ENCODE measurements at regions not wholly inside any gene's neighbourhood (a gene's known extent, or its start where the extent isn't known, plus 50 kb on each side); places are given as distances from the start of the nearest gene placed in this dataset.

GRCh38 chr3:178072391-178073305 is 463.6 kb upstream of the KCNMB2 start:
- TF ChIP-seq TAF1 (IDR thresholded peaks at IDR 0.05; ENCODE audit: borderline replicate concordance, insufficient read depth, low read length) (no peak), POLR2AphosphoS5 (IDR thresholded peaks at IDR 0.05; ENCODE audit: low read depth, low read length) (no peak)
- TF ChIP-seq, protein P1, sequence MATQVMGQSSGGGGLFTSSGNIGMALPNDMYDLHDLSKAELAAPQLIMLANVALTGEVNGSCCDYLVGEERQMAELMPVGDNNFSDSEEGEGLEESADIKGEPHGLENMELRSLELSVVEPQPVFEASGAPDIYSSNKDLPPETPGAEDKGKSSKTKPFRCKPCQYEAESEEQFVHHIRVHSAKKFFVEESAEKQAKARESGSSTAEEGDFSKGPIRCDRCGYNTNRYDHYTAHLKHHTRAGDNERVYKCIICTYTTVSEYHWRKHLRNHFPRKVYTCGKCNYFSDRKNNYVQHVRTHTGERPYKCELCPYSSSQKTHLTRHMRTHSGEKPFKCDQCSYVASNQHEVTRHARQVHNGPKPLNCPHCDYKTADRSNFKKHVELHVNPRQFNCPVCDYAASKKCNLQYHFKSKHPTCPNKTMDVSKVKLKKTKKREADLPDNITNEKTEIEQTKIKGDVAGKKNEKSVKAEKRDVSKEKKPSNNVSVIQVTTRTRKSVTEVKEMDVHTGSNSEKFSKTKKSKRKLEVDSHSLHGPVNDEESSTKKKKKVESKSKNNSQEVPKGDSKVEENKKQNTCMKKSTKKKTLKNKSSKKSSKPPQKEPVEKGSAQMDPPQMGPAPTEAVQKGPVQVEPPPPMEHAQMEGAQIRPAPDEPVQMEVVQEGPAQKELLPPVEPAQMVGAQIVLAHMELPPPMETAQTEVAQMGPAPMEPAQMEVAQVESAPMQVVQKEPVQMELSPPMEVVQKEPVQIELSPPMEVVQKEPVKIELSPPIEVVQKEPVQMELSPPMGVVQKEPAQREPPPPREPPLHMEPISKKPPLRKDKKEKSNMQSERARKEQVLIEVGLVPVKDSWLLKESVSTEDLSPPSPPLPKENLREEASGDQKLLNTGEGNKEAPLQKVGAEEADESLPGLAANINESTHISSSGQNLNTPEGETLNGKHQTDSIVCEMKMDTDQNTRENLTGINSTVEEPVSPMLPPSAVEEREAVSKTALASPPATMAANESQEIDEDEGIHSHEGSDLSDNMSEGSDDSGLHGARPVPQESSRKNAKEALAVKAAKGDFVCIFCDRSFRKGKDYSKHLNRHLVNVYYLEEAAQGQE (IDR thresholded peaks at IDR 0.05; ENCODE audit: insufficient read depth in 1 of 2, low read depth in 2 of 2, low read length in 2 of 2): no peak

DNA sequence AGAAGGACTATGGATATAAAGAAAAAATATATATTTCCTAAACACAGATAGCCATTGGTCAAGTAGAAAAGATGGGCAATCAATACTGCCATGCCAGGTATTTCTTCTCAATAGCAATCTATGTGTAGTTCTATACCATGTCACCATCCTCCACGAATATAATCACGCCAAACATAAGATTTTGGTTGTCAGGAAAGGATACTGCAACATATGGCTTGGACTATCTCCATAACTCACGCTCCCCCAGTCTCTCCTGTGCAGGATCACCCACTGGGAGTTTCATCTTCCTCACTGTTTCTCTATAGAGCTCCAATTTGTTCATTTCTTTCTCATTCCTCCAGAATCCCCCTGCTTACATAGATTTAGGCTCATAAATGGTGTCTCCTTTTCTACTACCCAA is 462.9 kb upstream of the KCNMB2 start:
- no peak for TF ChIP-seq SIN3A (IDR thresholded peaks at IDR 0.05; ENCODE audit: borderline replicate concordance, insufficient read depth, low read length)
- TF ChIP-seq, protein P1 (IDR thresholded peaks at IDR 0.05; ENCODE audit: insufficient read depth in 1 of 2, low read depth in 2 of 2, low read length in 2 of 2): no peak
- no peak for TF ChIP-seq FOXP2 (optimal IDR thresholded peaks at IDR 0.05; ENCODE audit: borderline replicate concordance, extremely low read depth, extremely low read length, insufficient read depth)
- no peak for TF ChIP-seq TAF1 (IDR thresholded peaks at IDR 0.05; ENCODE audit: borderline replicate concordance, insufficient read depth, low read length)
- TF ChIP-seq POLR2AphosphoS5 (IDR thresholded peaks at IDR 0.05; ENCODE audit: low read depth, low read length): no peak

DNA sequence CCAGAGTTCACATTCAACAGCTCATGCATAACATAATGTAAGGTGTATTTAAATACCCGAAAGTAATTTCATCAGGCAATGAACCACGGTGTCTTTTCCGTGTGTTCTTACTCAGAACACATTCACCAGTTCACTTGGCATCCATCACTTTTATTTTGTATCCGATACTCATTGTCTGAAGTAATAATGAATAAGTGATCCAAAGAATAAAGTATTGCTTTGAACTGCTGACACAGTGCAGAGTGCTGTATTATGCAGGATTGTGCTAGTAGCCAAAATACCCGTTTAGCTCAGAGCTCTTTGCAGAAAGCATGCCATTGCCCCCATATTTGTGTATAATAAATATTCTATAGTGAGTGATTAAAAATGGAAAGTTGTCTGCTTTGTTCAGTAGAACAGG is 460.9 kb upstream of the KCNMB2 start:
- TF ChIP-seq SIN3A (IDR thresholded peaks at IDR 0.05; ENCODE audit: borderline replicate concordance, insufficient read depth, low read length) (no peak), POLR2AphosphoS5 (IDR thresholded peaks at IDR 0.05; ENCODE audit: low read depth, low read length) (no peak), TAF1 (IDR thresholded peaks at IDR 0.05; ENCODE audit: borderline replicate concordance, insufficient read depth, low read length) (no peak), FOXP2 (optimal IDR thresholded peaks at IDR 0.05; ENCODE audit: borderline replicate concordance, extremely low read depth, extremely low read length, insufficient read depth) (no peak)
- TF ChIP-seq, protein P1 (IDR thresholded peaks at IDR 0.05; ENCODE audit: insufficient read depth in 1 of 2, low read depth in 2 of 2, low read length in 2 of 2): no peak

DNA sequence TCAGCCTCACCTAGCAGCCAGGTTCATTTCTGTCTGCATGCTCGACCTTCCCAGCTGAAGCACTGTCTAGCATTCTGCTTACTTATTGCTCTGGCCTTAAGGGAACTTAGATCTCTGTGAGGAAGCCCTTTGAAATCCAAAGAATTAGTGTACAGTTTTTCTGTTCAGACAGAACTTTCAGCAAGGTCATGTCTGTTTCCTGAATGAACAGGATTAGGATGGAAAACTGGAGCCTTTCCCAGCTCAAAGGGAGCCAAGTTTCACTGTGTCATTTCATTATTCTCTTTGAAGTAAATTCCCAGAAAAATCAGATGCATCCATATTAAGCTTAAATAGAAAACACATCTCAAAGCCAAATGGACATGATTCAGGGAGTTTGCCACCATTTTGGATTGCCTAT is 457.3 kb upstream of the KCNMB2 start:
- TF ChIP-seq, protein P1 (IDR thresholded peaks at IDR 0.05; ENCODE audit: insufficient read depth in 1 of 2, low read depth in 2 of 2, low read length in 2 of 2): no peak

DNA sequence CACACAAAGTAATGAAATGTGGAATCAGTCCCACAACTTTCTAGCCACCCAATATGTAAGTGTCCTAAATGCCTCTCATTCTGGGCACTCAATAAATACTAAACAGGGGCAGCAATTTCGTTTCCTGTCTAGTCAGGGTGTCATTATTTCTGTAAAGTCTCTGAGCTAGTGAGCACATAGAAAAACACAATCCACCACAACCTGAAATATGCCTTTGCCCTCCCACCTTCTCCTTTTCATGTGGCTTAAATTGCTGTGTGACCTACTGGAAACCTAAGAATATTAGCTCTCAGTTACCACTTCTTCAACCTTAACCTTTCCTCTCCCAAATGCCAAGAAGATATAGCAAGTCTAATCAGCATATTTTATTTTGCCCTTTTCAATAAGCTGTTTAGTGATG is 456.3 kb upstream of the KCNMB2 start:
- TF ChIP-seq TAF1 (IDR thresholded peaks at IDR 0.05; ENCODE audit: borderline replicate concordance, insufficient read depth, low read length) (no peak), FOXP2 (optimal IDR thresholded peaks at IDR 0.05; ENCODE audit: borderline replicate concordance, extremely low read depth, extremely low read length, insufficient read depth) (no peak), SIN3A (IDR thresholded peaks at IDR 0.05; ENCODE audit: borderline replicate concordance, insufficient read depth, low read length) (no peak)
- TF ChIP-seq, protein P1 (IDR thresholded peaks at IDR 0.05; ENCODE audit: insufficient read depth in 1 of 2, low read depth in 2 of 2, low read length in 2 of 2): no peak
